Epithelial cell of proximal tubule (primary cell): ENCODE measurements at regions not wholly inside any gene's neighbourhood (a gene's known extent, or its start where the extent isn't known, plus 50 kb on each side); places are given as distances from the start of the nearest gene placed in this dataset.

ENCODE experiments used
- DNase-seq: peaks from one replicate; pipeline ENCODE4 v3.0.0-alpha.2; 2011; ENCODE audit warnings: low read depth
- H3K4me3 ChIP-seq: 2 replicates; pipeline ENCODE4 v1.5.1; 2011; ENCODE audit warnings: low read depth, mild to moderate bottlenecking, low read length
- CTCF ChIP-seq: conservative IDR thresholded peaks from 2 replicates; pipeline ENCODE4 v1.5.1; 2012; ENCODE audit warnings: low read depth, mild to moderate bottlenecking, low read length

DNA sequence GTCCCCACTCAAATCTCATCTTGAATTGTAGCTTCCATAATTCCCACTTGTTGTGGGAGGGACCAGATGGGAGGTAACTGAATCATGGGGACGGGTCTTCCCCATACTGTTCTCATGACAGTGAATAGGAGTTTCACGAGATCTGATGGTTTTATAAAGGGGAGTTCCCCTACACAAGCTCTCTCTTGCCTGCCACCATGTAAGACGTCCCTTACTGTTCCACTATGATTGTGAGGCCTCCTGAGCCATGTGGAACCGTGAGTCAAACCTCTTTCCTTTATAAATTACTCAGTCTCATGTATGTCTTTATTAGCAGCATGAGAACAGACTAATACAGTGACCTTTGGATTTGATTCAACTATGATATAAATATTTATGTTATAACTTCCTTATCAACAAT lies 78.0 kb downstream of the CYRIA start:
- DNase-seq: no peak
- no peak overlapping the region for H3K4me3 ChIP-seq
- TF ChIP-seq CTCF: no peak

DNA sequence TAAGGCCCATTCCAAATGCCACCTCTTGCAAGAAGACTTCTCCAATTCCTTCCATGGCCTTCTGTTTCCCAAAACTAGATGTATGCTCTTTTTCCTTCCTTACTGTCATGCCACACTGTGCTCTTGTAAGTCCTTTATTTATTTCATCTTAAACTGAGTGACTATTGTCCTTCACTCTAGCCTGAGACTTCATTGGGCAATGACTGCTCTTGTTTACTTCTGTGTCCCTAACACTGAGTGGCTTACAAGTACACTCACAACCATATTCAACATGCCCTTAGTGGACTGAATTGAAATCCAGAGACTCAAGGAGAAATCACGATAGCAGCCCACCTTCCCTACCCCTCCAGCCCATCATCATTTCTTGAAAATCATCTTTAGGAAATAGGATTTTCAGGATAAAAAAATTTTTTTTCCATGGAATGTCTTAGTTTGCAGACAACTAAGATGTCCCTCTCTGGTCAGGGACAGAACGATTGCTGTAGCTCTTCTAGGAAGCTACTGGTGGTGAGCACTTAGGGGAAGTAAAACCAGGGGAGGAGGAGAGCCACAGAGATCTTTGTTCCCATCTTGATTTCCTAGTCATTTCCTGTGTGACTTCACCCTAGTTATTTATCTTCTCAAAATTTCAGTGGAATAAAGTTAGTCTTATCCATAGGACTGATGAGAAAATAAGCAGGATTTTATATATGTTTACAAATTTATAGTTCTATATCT lies 80.7 kb downstream of the CYRIA start:
- no peak overlapping the region for H3K4me3 ChIP-seq
- no peak for TF ChIP-seq CTCF
- DNase-seq: no peak

DNA sequence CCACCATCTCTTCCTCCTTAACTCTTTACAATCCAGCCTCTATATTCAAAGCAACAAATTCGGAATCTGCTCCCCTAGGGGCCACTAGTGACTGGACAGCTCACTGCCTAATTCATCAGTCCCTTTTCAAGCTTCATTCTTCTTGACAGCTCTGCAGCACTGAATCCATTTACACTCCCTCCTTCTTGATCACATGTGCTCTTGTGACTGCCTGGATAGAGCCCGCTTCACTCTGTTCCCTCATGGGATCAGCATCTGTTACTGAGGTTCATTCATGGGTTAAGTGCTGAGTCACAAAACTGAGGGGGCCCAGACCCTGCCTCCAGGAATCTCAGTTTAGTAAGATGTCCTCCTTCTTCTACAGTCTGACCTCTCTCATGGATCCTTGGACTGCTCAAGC lies 81.5 kb downstream of the CYRIA start:
- no peak for DNase-seq
- H3K4me3 ChIP-seq: no peak overlapping the region
- no peak for TF ChIP-seq CTCF

DNA sequence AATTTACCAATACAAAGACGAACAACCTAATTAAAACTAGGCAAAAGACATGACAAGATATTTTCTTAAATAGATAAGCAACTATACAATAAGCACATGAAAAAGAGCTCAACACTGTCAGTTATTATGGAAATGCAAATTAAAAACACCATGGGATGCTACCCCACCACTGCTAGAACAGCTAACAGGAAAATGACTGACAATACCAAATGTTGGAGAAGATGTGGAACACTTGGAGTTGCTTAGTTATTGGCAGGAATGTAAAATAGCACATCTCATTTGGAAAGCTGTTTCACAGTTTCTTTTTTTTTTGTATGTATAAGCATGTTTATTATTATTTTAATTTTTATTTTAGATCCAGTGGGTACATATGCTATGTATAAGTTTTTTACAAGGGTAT lies 84.4 kb downstream of the CYRIA start:
- no peak overlapping the region for H3K4me3 ChIP-seq
- no peak for TF ChIP-seq CTCF
- DNase-seq: no peak

- H3K4me3 ChIP-seq: no peak overlapping the region
- no peak for TF ChIP-seq CTCF
- DNase-seq: no peak
Observed at GRCh38 chr2:16578081-16578480, 87.6 kb downstream of the CYRIA start.

DNA sequence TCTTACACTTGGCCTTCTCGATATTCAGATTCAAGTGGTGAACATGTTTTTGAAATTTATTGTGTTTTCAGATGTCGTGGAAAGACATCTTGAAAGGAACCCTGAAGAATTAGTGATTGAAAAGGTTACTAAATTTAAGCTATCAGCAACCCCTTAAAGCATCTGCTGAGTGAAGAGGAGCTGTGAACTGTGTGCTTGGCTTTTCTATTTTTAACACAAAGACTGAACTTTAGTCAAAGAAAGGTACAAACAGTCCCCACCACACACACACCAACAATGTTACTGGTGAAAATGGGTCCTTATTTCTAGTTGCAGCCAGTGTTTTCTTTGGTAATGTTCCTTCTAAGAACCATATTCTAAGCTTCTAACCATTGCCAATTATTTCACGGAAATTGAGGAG lies 95.1 kb downstream of the CYRIA start:
- TF ChIP-seq CTCF: no peak
- H3K4me3 ChIP-seq: no peak overlapping the region
- DNase-seq: no peak

- DNase-seq: no peak
- H3K4me3 ChIP-seq: no peak overlapping the region
- no peak for TF ChIP-seq CTCF
Observed at GRCh38 chr2:16568998-16569784, 96.4 kb downstream of the CYRIA start.
